AG09319 (cell line): ENCODE measurements at regions not wholly inside any gene's neighbourhood (a gene's known extent, or its start where the extent isn't known, plus 50 kb on each side); places are given as distances from the start of the nearest gene placed in this dataset.

ENCODE experiments used
- DNase-seq: peaks from one replicate; pipeline ENCODE4 v3.0.0-alpha.2; 2010; ENCODE audit warnings: low read depth; ENCODE audit errors: extremely low read depth
- TF ChIP-seq, protein P1 (sequence below): IDR thresholded peaks from 2 replicates; pipeline ENCODE4 v1.5.1; 2011; ENCODE audit warnings: low read depth, mild to moderate bottlenecking, inconsistent platforms, low read length, moderate library complexity

DNA sequence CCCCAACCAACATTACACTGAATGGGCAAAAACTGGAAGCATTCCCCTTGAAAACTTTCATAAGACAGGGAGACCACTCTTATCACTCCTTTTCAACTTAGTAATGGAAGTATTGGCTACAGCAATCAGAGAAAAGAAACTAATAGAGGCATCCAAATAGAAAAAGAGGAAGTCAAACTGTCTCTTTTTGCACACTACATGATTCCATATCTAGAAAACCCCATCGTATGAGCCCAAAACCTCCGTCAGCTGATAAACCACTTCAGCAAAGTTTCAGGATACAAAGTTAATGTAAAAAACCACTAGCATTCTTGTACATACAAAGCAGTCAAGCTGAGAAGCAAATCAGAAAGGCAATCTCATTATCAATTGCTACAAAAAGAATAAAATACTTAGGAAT lies 580.4 kb upstream of the PTCHD4 start:
- no peak for DNase-seq
- TF ChIP-seq, protein P1, sequence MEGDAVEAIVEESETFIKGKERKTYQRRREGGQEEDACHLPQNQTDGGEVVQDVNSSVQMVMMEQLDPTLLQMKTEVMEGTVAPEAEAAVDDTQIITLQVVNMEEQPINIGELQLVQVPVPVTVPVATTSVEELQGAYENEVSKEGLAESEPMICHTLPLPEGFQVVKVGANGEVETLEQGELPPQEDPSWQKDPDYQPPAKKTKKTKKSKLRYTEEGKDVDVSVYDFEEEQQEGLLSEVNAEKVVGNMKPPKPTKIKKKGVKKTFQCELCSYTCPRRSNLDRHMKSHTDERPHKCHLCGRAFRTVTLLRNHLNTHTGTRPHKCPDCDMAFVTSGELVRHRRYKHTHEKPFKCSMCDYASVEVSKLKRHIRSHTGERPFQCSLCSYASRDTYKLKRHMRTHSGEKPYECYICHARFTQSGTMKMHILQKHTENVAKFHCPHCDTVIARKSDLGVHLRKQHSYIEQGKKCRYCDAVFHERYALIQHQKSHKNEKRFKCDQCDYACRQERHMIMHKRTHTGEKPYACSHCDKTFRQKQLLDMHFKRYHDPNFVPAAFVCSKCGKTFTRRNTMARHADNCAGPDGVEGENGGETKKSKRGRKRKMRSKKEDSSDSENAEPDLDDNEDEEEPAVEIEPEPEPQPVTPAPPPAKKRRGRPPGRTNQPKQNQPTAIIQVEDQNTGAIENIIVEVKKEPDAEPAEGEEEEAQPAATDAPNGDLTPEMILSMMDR, result no peak

DNA sequence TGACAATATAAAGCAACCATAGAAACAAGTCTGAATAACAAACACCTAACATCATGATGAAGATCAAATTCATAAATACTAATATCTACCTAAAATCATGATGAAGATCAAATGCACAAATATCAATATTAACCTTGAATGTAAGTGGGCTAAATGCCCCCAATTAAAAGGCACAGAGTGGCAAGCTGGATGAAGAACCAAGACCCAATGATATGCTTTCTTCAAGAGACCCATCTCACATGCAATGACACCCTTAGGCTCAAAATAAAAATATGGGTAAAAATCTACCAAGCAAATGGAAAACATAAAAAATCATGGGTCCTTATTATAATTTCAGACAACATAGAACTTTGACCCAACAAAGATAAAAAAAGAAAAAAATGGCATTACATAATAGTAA lies 578.5 kb upstream of the PTCHD4 start:
- TF ChIP-seq, protein P1, result no peak

DNA sequence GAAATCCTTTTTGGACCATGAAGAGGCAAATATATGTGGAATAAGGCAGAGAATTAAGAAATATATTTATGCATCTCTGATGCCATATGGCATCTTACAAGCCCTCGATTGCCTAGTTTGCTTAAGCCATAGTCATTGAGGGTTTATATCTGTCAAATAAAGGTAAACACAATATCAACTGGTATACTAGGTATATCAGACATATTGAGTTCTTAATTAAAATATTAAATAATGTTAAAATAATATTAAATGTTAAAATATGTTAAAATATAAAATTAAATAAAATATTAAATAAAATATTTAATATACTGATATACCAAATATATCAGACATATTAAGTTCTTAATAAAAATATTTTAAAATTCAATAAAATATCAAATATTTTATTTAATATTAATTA lies 567.4 kb upstream of the PTCHD4 start:
- TF ChIP-seq, protein P1, result no peak
- DNase-seq, result no peak

More for the DNA sequence above, 578.5 kb upstream of the PTCHD4 start:
- no peak for DNase-seq

DNA sequence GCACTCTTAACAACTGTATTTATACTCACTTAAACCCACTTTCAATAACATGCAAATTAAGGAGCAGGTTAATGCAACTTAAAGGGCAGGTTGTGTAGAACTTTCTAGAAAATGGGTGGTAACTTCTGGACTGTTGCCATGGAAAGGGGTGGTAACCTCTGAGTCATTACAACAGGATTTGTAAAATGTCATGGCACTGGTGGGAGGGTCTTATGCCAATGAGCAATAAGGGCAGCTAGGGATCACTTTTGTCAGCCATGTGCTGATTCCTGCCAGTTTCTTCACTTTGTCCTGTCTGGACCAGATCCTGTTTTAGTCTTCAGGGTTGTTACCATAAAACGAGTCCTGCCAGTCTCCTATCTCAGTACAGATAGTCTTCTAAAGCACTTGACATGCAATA lies 560.5 kb upstream of the PTCHD4 start:
- DNase-seq, result no peak
- TF ChIP-seq, protein P1, result no peak

DNA sequence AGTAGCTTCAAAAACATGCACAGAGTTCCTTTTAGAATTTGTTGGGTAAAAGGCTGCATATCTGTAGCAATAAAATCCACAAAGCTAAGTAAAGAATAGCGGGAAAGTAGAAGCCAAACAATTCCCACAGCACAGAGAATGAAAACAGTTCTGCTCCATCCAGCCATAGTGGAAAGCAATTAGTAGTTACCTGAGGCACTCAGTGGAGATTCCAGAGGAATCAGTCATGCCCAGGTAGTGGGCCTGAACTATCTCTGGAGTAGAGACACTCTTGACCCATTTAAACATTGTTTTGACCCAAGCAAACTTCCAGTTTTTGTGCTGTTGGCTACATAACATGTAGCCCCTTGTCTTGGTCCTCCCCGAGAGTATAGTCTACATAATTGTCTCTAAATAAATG lies 559.5 kb upstream of the PTCHD4 start:
- no peak for DNase-seq
- TF ChIP-seq, protein P1, result no peak

DNA sequence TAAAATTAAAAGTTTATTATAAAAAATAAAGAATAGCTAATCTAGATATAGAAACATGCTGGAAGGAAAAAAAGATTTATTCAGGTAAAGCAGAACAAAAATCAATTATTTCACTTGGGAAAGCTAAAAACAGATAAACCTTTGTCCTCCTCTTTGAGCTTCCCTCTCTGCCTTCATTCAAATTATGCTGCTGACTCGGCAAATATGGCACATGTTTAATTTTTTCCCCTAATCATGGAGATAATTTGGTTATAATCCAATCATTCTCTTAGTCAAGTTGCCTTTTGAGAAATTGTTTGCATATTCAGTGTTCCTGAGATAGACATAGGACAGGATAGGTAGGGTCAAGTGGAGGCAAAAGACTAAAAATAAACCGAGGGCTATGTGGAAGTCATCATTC lies 556.8 kb upstream of the PTCHD4 start:
- DNase-seq, result no peak
- TF ChIP-seq, protein P1, result no peak

DNA sequence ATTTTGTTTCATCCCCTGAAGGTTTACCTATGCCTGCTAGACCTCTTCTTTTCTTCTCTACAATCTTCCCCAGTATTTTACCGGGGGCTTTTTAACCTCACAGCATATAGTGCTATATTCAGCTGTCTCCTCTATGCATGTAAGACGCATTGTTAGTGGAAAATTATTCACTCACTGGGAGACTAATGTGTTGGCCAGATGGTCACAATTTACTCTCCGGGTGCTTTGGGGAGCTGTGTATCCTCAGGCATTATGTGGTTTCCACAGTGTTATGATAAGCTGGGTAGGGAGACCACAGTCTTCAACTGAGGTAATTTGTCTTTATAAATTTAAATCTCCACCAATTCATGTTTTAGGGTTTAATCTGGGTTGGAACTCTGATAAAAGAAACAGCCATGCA lies 553.8 kb upstream of the PTCHD4 start:
- no peak for DNase-seq
- TF ChIP-seq, protein P1, result no peak
